Activated CD4-positive, alpha-beta T cell treated with anti-CD3 and anti-CD28 coated beads for 48 hours (primary cell): ENCODE measurements at regions not wholly inside any gene's neighbourhood (a gene's known extent, or its start where the extent isn't known, plus 50 kb on each side); places are given as distances from the start of the nearest gene placed in this dataset.
"Not testable (repeated sequence)": the region's sequence is repeated elsewhere in the genome, so short reads cannot be mapped to it uniquely, and the experiment has no call there.

ENCODE experiments used
- DNase-seq: peaks from one replicate; pipeline ENCODE4 v3.0.0-alpha.2; 2020

DNA sequence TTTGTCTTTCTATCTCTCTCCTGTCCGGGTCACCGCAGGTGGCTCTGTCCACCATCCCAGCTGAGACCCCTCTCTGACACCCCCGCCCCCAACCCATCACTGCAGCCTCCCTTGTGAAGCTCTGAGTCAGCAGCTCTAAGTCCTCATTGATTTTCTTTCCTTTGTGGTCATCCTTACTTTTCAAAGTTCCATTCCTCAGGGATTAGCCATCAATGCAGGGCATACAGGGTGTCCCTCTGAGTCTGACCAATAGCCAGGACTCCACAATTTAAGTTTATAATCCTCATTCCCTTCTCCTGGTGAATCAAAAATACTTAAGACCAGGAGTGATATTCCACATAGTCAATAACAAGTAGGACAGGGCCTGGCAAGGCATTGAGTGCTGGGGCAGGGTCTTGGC is 333.3 kb upstream of the CNR1 start:
- no peak for DNase-seq

DNA sequence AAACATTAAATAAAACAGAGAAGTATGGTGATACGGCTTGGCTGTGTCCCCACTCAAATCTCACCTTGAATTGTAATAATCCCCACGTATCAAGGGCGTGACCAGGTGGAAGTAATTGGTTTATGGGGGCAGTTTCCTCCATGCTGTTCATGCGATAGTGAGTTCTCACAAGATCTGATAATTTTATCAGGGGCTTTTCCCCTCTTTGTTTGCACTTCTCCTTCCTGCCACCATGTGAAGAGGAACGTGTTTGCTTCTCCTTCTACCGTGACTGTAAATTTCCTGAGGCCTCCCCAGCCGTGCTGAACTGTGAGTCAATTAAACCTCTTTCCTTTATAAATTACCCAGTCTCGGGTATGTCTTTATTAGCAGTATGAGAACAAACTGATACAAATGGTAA is 331.3 kb upstream of the CNR1 start:
- not testable (repeated sequence) for DNase-seq

DNA sequence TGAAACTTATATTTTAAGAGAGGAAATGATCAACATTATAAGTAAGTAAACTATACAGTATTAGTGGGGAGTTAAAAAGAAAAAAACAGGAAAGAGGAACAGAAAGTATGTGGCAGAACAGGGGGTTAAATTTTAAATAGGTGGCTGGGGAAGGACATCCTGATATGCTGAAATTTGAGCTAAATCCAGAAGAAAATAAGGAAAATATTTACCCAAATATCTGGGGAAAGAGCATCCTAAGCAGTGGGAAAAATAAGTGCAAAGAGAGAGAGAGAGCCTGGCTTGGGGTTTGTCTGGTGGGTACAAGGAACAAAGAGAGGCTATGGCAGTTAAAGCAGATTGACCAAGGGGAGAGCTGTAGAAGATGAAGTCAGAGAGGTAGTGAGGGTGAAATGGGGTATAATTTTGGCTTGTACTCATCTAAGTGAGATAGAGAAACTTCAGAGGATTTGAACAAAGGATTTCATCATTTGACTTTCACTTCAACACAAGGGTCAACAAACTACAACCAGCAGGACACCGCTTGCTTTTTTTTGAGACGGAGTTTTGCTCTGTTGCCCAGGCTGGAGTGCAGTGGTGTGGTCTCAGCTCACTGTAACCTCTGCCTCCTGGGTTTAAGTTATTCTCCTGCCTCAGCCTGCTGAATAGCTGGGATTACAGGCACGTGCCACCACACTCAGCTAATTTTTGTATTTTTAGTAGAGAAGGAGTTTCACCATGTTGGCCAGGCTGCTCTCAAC is 328.4 kb upstream of the CNR1 start:
- DNase-seq = no peak

DNA sequence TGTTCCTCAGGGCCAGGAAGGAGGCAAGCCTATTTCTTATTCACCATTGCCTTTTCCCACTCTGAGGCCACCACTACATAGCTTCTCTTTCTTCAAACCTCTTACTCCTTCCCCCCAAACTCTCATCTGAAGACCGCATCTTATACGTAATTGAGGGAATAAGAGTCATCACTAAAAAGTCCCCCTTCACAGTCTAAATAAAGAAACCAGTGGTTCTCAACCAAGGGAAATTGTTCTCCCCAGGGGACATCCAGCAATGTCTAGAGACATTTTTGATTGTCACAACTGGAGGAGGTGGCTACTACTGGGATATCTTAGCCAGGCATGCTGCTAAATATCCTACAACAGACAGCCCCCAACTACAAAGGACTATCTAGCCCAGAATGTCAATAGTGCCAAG is 327.6 kb upstream of the CNR1 start:
- DNase-seq = no peak

DNA sequence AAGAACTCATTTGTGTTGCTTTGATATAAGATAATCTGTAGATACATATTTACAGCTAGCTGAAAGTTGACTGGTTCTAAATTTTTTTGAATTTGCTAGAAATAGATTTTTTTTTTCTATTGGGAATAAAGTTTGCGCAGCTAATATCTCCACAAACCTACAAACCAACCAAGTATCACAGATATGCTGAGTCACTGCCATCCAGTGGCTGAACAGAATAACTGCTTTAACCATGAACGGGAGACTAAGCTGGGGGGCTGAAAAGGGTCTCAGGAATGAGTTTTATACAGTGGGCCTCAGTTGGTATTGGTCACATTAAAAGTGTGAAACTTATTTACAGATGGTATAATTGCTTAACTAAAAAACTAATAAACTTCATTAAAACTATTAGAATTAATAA is 326.7 kb upstream of the CNR1 start:
- no peak for DNase-seq

DNA sequence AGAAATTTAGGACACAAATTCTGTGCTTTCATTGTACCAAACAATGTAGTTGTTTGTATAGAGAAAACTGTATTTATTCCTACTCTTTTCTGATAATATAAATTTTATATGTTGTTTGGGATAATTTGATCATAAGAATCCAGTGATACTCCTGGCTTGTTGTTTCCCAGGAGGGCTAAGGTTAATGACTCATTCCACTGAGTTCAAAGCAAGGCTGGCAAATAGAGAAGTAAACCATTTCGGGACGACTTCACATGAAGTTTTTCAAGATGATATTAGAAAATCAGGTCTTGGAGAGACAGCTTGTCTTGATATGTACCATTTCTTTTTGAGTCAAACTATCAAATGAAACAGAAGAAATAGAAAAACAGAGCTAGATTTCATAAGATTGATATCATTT is 326.1 kb upstream of the CNR1 start:
- DNase-seq = no peak

DNA sequence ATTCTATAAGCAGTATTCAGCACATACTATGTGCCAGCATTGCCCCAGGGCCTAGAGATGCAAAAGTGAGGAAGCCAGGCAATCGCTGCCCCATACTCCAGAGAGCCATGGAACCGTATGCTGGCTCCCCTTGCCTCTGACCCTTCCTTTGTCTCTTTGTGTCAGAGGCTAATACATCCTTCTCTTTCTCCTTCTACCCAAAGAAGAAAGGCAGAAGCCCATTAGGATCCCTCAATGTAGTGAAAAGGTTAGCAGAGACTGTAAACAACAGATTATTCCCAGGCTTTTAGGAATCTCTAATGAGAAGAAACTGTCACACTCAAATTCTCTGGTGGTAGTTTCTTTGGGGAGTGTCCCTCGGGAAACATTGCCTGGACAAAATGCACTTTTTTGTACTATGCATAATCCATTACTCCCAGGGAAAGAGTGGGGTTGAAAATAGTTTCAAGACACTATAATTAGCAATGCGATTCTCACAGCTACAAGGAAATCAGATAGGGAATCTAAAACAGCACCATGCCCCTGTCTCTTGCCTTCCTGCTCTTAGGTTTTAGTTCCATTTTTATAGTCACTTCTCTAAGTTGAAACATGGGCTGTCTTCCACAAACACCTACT is 325.2 kb upstream of the CNR1 start:
- DNase-seq = no peak

DNA sequence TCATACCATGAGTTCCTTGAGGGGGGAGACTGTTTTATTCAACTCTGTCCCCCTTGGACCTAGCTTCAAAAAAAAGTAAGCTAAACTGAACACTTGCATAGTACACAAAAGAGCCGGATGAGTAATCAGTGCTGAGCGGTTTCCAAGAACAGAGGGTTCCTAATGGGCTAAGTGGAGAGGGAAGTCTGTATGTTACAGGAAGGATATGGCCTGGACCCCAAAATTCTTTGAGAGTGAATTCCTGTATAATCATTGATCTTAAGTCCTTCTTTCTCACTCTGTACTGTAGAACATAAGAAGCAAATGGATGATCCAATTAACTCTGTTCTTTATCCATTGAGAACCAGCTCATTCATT is 324.7 kb upstream of the CNR1 start:
- no peak for DNase-seq

DNA sequence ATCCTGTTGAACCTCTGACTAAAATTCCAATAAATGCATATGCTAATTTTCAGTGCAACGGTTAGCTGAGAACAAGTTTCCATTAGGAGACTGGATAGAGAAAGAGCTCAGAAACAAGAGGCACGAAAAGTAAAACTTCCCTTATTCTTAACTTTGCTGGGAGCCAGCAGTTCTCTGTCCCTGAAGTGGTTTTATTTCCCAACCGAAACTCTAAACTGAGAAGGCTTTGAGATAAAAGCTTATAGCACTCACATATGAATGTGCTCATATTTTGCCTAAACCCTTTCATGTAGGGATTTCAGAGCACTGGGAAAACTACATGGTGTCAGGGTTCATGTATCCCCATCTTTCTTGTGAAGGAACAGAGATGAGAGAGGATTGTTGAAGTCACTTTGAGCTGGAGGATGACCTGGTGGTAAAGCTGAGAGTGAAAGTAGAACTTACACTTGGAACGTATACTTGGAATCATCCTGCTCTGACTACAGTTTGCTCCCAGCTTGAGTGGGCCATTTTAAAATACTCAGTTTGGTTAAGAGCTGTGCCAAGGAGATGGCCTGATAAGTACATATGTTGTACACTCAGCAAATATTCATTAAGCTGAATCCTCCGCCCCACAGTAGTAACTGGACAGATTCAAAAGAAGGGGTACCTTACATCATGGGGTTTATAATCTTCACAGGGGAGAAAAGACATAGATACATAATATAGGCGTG is 324.2 kb upstream of the CNR1 start:
- no peak for DNase-seq

DNA sequence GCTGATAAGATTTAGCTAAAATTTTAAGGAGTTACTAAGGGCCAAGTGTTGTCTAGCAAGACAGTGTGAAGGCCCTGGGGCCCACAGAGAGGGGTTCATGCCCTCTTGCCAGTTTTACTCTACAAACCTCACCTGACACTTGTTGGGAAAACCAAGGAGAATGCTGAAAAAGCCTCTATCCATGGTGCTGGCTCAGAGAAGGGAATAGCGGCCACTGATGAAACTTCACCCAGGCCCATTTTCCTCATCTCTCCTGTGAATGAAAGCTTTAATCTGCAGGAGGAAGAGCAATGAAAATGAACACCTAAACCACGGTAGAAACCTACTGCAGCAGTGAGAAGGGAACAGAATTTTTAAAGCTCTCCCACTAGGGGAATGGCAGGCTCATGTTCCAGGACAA is 317.3 kb upstream of the CNR1 start:
- no peak for DNase-seq

DNA sequence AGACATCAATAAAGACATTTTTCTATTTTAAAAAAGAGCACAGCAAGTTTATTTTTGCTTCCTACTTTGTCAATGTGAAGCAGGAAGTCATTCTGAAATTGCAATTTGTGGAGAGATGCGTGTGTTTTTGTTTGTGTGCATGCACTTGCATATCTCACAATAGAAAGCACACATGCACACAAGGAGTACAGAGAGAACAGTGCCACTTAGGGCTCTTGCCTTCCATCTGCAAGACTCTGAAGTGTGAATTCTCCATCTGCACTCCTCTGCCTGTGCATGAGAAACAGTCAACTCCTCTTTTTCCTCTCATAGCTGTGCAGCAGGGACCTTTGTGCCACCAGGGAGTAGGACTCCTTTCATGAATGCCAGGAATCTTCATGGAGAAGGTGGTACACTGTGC is 316.3 kb upstream of the CNR1 start:
- DNase-seq = no peak

DNA sequence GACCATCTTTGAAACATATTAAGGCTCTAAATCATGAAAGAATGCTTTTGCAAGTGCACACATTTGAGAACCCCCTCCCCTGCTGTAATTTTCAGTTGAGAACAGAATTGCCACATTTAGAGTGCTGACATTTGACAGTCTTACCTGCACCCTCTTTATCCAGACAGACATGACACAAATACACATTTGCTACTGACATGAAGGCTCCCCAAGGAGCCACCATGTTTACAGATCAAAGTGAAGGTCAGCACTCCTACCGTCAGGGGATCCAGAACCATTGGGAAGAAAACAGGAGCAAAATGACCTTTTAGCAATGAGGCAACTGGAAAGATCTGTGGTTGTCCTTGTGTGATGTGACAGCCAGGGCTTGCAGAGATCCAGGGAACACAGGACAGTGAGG is 315.4 kb upstream of the CNR1 start:
- DNase-seq = no peak

DNA sequence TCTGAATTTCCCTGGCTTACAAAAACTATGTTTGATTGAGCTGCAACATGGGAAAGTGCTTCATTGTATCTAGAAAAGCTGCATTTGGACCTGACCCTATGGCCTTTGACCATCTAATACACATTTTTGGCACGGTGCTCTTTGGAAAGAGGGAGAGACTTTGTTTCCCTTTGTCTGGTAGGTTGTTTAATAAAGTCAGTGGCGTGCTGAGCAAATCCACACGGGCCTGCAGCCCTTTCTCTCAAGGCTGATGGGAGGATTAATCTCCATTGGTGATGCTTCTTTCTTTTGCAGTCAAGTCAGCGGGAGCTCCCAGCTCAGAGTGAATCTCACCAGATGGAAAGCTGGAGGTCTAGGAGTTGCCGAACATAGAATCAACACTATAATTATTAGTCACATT is 314.7 kb upstream of the CNR1 start:
- no peak for DNase-seq

DNA sequence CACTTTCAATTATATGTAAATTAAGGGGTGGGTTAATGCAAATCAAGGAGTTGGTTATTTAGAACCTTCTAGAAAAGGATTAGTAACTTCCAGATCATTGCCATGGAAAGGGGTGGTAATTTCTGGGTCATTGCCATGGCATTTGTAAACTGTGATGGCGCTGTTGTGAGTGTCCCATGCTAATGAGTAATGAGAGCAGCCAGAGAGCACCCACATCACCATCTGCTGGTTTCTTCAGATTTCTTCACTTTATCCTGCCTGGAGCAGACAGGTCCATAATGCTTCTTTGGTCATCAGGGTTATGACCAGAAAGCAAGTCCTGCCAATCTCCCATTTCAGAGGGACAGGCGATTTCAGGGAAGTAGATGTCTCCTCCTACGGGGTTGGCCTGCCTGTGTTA is 311.3 kb upstream of the CNR1 start:
- no peak for DNase-seq

DNA sequence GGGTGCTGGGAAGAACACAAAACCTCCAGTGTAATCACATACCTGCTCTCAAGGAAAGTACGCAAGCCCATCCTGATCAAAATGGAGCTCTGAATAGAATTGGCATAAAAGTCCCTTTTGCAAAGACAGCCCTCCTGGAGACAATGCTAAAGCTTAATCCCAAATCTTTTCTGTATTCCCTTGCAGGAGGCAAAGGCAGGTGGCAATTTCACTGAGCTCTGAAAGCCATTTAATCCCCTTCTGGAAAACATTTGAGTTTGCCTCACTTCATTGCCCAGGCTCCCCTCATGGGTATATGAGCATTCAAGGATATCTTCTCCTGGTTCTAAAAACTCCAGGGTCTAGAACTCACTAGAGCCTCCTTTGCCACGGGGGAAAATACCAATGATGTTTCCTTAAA is 310.2 kb upstream of the CNR1 start:
- no peak for DNase-seq

DNA sequence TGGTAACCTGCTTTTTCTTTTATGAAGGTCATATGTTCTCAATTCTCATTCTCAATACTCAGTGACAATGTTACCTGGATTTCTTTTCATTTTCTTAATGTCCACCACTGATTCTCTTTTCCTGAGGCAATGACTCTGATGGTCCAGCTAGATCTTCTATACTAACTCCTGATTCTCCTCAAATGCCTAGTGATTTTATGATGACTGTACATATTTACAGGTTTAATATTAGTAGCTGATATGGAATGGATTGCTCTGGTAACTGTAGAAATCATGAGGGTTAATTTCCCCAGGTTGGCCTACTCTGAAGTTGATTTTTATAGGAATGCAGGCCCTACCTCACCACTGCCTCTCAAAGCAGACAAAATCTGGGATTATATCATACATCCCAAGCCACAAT is 308.6 kb upstream of the CNR1 start:
- DNase-seq = no peak

DNA sequence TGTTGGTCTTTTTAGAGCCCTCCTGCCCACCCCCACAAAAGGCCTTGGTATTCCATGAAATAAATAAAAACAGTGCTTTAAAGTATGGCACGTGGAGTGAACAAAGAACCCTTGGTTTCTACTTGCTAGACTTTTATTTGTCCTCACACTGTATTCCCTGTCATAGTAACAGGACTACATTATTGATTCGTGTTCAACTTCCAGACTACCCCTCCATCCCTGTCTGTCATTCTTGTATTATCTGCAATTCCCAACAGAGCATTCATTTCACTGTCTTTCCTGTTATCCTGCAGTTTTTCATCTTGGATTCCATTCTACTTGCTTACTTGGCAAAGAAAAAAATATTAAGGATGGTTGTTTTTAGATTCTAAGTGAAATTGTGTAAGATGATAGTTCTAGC is 307.4 kb upstream of the CNR1 start:
- DNase-seq = no peak

DNA sequence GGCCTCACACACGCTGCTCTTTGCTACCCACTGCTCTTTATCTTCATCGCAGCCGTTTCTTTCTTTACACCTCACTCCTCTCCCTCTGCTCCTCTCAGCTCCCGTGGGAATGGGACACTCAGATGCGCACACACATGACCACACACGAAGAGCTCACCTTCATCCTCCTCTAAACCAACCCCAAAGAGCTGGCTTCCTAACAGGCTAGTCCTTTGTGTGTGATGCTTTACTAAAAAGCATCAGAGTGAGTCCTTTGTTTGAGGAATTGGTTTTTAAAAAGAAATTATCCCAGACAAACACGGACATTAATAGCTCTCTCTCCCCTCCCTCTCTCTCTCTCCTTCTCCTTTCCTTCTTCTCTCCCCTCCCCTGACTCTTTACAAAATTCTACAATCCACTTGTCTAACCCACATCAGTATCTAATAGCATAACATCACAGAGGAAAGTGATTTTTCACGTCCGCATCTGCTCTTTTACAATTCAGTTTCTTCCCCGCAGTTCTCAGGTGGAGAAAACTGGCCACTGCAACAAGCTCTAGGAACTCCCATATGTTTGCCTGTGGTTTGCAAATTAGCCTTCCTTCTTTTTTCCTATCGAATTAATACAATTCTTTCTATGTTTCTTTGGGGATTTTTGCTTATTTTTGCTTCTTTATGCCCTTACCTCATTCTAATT is 306.8 kb upstream of the CNR1 start:
- DNase-seq = no peak

DNA sequence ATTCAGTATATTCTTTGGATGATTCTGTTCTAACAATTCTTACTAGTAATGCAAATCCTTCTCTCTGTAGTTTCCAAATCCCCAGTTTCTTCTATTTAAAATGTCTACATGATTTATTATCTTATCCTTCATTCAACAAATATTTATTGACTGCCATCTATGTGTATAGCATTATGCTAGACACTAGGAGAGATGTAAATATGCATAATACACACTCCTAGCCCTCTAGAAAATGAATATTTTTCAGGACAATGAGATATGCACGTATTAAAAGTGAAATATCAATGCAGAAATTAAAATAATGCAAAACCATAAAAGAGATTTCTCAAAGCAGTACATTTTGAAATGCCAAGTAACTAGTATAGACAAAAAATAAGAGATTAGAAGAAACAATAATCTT is 293.5 kb upstream of the CNR1 start:
- DNase-seq = no peak

DNA sequence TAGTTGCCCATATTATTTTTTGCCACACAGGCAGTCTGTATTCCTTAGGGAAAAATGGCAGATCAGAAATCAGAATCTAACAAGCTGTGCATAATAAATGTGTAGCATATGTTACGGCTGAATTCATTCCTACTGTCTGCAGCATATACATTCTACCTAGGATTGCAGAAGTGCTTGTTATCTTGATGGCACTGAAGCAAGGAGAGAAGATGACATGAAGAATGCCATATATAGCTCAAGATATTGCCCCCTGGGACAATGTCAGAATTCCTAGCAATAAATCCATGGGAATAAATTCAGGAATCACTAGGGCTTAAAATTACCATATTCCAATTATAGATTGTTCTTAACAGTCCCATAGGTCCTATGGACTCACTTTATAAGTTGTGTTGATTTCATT is 293.0 kb upstream of the CNR1 start:
- DNase-seq = no peak

DNA sequence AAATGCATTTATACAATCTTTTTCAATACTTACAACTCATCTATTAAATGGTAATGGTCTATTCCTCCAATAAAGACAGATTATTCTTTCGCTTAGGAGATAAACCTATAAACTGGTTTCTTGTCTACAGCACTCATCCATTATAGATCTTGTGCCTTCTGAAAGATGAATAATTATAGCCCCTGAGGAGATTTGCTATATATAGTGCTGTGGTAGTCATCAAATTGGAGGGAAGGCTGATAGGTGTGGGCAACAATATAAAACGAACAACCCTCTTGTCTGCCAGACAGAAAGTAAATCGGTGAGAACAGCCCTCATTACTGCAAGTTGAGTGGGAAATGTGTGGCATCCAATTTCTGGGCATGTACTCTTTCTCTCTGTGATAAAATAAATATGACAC is 292.5 kb upstream of the CNR1 start:
- DNase-seq = no peak

DNA sequence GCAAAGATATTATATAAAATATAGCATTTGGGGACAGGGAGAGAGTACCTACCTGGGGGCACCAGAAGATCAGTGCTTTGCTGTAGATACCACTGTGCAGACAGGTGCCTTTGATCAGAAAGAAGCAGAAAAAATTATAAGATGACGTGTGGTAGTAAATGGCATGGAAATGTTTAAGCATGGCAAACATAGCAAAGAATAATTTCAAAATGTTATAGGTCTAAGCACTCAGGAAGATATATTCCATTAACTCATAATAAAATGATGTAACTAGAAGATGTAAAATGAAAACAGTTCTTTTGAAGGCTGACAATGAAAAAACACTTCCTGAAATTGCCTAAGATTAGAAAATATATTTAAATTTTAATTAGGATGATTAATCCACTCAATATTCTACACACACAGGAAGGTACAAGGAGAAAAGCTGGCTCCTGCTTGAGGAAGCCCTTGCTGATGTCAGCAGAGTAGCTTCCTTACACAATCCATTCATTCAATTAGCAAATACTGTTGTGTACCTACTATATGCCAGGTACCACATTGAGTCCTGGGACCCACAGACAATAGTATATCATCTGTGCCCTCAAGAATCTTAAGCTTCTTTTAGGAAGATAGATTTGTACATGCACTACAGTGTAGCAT is 290.2 kb upstream of the CNR1 start:
- DNase-seq = no peak

DNA sequence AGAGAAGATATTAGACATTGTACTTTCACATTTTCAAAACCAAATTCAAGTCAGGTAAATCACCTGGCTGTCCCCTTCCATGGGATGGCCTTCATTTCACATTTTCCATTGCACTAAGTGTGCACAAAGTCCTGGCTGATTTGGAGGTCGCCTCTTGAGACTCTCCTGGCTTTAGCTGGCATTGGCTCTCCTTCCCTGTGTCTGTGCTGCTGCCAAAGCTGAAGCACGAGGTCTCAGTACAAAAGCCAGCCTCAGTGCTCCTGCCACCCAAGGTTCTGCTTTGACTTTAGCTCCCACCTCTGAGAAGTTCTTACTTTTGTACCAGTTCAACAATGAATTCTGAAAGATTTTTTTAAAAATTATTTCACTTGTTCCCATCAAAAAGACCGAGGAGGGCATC is 289.2 kb upstream of the CNR1 start:
- no peak for DNase-seq

DNA sequence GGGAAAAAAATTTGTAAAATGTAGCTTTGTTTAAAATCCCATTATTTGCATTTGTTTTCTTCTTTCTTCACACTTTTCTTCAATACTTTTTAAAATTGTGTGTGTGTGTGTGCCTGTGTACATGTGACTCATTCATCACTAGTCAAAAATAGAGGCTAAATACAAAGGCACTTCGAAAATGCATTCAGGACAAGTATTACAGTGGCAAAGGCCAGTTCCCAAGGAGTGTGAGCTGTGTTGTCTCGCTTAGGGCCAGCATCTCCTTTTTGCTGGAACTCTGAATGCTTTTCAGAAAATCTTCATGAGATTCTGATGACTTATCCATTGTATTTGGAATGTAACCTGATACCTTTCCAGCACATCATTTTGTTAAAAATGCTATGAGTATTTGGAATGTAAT is 288.5 kb upstream of the CNR1 start:
- DNase-seq = no peak
